GM18907 (cell line): ENCODE measurements at regions not wholly inside any gene's neighbourhood (a gene's known extent, or its start where the extent isn't known, plus 50 kb on each side); places are given as distances from the start of the nearest gene placed in this dataset.
"Not testable (repeated sequence)": the region's sequence is repeated elsewhere in the genome, so short reads cannot be mapped to it uniquely, and the experiment has no call there.

Source experiments
- ATAC-seq: cut with Tn5 transposase; IDR thresholded peaks from one replicate; pipeline ENCODE4 v1.9.1; 2021; ENCODE audit warnings: mild to moderate bottlenecking, moderate library complexity; ENCODE audit not compliant: unreplicated experiment

GRCh38 chr5:108467563-108467962, 85.7 kb upstream of the FBXL17 start:
- no peak for ATAC-seq

- no peak for ATAC-seq
Observed at GRCh38 chr5:108461628-108462367, 79.9 kb upstream of the FBXL17 start.

- no peak for ATAC-seq
Observed at GRCh38 chr5:108459769-108460168, 77.9 kb upstream of the FBXL17 start.

GRCh38 chr5:108451269-108451668, 69.4 kb upstream of the FBXL17 start:
- ATAC-seq: no peak

GRCh38 chr5:108444130-108444529, 62.2 kb upstream of the FBXL17 start:
- ATAC-seq: not testable (repeated sequence)

- not testable (repeated sequence) for ATAC-seq
Observed at GRCh38 chr5:108442063-108442651, 60.3 kb upstream of the FBXL17 start.

- no peak for ATAC-seq
Observed at GRCh38 chr5:108437425-108437824, 55.5 kb upstream of the FBXL17 start.

GRCh38 chr5:108436696-108437095, 54.8 kb upstream of the FBXL17 start:
- ATAC-seq: no peak

GRCh38 chr5:108433600-108433999, 51.7 kb upstream of the FBXL17 start:
- ATAC-seq: no peak

- ATAC-seq: no peak
Observed at GRCh38 chr5:108432024-108432423, 50.1 kb upstream of the FBXL17 start.
